ENCODE measurements at regions not wholly inside any gene's neighbourhood (a gene's known extent, or its start where the extent isn't known, plus 50 kb on each side); places are given as distances from the start of the nearest gene placed in this dataset.

DNA sequence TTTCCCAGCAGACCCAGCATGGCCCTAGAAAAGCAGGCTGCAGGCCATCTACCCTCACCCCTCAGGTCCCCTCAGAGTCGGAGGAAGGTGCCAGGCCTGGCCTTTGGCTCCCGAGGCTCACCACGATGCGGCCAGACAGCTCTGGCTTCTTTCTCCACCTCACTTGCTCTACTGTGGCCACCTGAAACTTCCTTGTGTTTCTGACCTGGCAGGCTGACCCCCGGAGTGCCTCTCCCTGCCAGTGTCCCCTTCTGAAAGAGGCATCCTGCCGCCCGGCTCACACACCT lies 375.0 kb upstream of the HS6ST1 start:
- TF ChIP-seq, protein P1, sequence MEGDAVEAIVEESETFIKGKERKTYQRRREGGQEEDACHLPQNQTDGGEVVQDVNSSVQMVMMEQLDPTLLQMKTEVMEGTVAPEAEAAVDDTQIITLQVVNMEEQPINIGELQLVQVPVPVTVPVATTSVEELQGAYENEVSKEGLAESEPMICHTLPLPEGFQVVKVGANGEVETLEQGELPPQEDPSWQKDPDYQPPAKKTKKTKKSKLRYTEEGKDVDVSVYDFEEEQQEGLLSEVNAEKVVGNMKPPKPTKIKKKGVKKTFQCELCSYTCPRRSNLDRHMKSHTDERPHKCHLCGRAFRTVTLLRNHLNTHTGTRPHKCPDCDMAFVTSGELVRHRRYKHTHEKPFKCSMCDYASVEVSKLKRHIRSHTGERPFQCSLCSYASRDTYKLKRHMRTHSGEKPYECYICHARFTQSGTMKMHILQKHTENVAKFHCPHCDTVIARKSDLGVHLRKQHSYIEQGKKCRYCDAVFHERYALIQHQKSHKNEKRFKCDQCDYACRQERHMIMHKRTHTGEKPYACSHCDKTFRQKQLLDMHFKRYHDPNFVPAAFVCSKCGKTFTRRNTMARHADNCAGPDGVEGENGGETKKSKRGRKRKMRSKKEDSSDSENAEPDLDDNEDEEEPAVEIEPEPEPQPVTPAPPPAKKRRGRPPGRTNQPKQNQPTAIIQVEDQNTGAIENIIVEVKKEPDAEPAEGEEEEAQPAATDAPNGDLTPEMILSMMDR (IDR thresholded peaks at IDR 0.05; ENCODE audit: low read depth, low read length, missing input control): no peak
- TF ChIP-seq, protein P2, sequence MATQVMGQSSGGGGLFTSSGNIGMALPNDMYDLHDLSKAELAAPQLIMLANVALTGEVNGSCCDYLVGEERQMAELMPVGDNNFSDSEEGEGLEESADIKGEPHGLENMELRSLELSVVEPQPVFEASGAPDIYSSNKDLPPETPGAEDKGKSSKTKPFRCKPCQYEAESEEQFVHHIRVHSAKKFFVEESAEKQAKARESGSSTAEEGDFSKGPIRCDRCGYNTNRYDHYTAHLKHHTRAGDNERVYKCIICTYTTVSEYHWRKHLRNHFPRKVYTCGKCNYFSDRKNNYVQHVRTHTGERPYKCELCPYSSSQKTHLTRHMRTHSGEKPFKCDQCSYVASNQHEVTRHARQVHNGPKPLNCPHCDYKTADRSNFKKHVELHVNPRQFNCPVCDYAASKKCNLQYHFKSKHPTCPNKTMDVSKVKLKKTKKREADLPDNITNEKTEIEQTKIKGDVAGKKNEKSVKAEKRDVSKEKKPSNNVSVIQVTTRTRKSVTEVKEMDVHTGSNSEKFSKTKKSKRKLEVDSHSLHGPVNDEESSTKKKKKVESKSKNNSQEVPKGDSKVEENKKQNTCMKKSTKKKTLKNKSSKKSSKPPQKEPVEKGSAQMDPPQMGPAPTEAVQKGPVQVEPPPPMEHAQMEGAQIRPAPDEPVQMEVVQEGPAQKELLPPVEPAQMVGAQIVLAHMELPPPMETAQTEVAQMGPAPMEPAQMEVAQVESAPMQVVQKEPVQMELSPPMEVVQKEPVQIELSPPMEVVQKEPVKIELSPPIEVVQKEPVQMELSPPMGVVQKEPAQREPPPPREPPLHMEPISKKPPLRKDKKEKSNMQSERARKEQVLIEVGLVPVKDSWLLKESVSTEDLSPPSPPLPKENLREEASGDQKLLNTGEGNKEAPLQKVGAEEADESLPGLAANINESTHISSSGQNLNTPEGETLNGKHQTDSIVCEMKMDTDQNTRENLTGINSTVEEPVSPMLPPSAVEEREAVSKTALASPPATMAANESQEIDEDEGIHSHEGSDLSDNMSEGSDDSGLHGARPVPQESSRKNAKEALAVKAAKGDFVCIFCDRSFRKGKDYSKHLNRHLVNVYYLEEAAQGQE (IDR thresholded peaks at IDR 0.05): no peak
- TF ChIP-seq, protein P3, sequence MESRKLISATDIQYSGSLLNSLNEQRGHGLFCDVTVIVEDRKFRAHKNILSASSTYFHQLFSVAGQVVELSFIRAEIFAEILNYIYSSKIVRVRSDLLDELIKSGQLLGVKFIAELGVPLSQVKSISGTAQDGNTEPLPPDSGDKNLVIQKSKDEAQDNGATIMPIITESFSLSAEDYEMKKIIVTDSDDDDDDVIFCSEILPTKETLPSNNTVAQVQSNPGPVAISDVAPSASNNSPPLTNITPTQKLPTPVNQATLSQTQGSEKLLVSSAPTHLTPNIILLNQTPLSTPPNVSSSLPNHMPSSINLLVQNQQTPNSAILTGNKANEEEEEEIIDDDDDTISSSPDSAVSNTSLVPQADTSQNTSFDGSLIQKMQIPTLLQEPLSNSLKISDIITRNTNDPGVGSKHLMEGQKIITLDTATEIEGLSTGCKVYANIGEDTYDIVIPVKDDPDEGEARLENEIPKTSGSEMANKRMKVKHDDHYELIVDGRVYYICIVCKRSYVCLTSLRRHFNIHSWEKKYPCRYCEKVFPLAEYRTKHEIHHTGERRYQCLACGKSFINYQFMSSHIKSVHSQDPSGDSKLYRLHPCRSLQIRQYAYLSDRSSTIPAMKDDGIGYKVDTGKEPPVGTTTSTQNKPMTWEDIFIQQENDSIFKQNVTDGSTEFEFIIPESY (IDR thresholded peaks at IDR 0.05): no peak
- TF ChIP-seq YY1 (IDR thresholded peaks at IDR 0.05) (no peak), HNF4G (IDR thresholded peaks at IDR 0.05) (no peak), SP1 (IDR thresholded peaks at IDR 0.05) (no peak), RAD21 (IDR thresholded peaks at IDR 0.05) (no peak), EGR1 (IDR thresholded peaks at IDR 0.05; ENCODE audit: low read depth in 2 of 2) (no peak), JUND (IDR thresholded peaks at IDR 0.05) (no peak)
- TF ChIP-seq, protein P4, sequence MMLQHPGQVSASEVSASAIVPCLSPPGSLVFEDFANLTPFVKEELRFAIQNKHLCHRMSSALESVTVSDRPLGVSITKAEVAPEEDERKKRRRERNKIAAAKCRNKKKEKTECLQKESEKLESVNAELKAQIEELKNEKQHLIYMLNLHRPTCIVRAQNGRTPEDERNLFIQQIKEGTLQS (IDR thresholded peaks at IDR 0.05): no peak
- TF ChIP-seq, protein P5, sequence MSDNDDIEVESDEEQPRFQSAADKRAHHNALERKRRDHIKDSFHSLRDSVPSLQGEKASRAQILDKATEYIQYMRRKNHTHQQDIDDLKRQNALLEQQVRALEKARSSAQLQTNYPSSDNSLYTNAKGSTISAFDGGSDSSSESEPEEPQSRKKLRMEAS (IDR thresholded peaks at IDR 0.05): no peak

All from liver (tissue), 3 donors.